Fibroblast of lung (primary cell): ENCODE measurements at regions not wholly inside any gene's neighbourhood (a gene's known extent, or its start where the extent isn't known, plus 50 kb on each side); places are given as distances from the start of the nearest gene placed in this dataset.

Source experiments
- DNase-seq, 2 donors: peaks; one replicate each; pipeline versions ENCODE4 v3.0.0 to v3.0.0-alpha.2; 2010; ENCODE audit warnings: low read depth in 2 of 2
- H2AFZ ChIP-seq: 2 replicates; pipeline ENCODE4 v1.5.1; 2012; ENCODE audit warnings: low read length, control low read depth, inconsistent platforms
- H3K27ac ChIP-seq: 2 replicates; pipeline ENCODE4 v1.5.1; 2011; ENCODE audit warnings: low read length, control low read depth; ENCODE audit not compliant: insufficient read depth
- H3K27me3 ChIP-seq: 2 replicates; pipeline ENCODE4 v1.5.1; 2011; ENCODE audit warnings: mild to moderate bottlenecking, low read length; ENCODE audit not compliant: control insufficient read depth, insufficient read depth
- H3K36me3 ChIP-seq: 2 replicates; pipeline ENCODE4 v1.5.1; 2011; ENCODE audit warnings: low read length; ENCODE audit not compliant: control insufficient read depth, insufficient read depth
- H3K4me1 ChIP-seq: 2 replicates; pipeline ENCODE4 v1.5.1; 2011; ENCODE audit warnings: low read length; ENCODE audit not compliant: control insufficient read depth, insufficient read depth; ENCODE audit errors: extremely low read depth
- H3K4me2 ChIP-seq: 2 replicates; pipeline ENCODE4 v1.5.1; 2011; ENCODE audit warnings: low read length, control low read depth; ENCODE audit not compliant: insufficient read depth; ENCODE audit errors: extremely low read depth
- H3K4me3 ChIP-seq, 4 experiments: fragments of 200-600 bp in 1 of 4; sonication (generic) in 1 of 4; replicated peaks in 1 of 4; 2 replicates each; pipeline ENCODE4 v1.5.1; 2011 to 2016; ENCODE audit warnings: low read length in 4 of 4, low read depth in 3 of 4, mild to moderate bottlenecking in 3 of 4, control low read depth in 2 of 4, inconsistent platforms in 1 of 4, mixed read lengths in 1 of 4; ENCODE audit not compliant: insufficient read depth in 1 of 4; ENCODE audit errors: control extremely low read depth in 1 of 4
- H3K79me2 ChIP-seq: 2 replicates; pipeline ENCODE4 v1.5.1; 2012; ENCODE audit warnings: mild to moderate bottlenecking, low read length, inconsistent platforms; ENCODE audit not compliant: control insufficient read depth, insufficient read depth
- H3K9ac ChIP-seq: 2 replicates; pipeline ENCODE4 v1.5.1; 2011; ENCODE audit warnings: mild to moderate bottlenecking, low read length, control low read depth; ENCODE audit not compliant: insufficient read depth
- H3K9me3 ChIP-seq: 2 replicates; pipeline ENCODE4 v1.5.1; 2012; ENCODE audit warnings: low read depth, low read length; ENCODE audit not compliant: control insufficient read depth, insufficient read depth
- H4K20me1 ChIP-seq: 2 replicates; pipeline ENCODE4 v1.5.1; 2011; ENCODE audit warnings: low read length; ENCODE audit not compliant: control insufficient read depth, insufficient read depth; ENCODE audit errors: extremely low read depth
- EZH2 ChIP-seq: IDR thresholded peaks from 2 replicates; pipeline ENCODE4 v1.5.1; 2012; ENCODE audit warnings: low read length, control low read depth, mild to moderate bottlenecking; ENCODE audit errors: missing control alignments
- TF ChIP-seq, protein P1 (sequence below), 2 donors: IDR thresholded peaks in 1 of 2; conservative IDR thresholded peaks in 1 of 2; 1 replicate in 1 of 2; 2 replicates in 1 of 2; pipeline ENCODE4 v1.5.1; 2011 to 2012; ENCODE audit warnings: low read length in 2 of 2, control low read depth in 1 of 2, inconsistent platforms in 1 of 2, low read depth in 1 of 2, mild to moderate bottlenecking in 1 of 2

DNA sequence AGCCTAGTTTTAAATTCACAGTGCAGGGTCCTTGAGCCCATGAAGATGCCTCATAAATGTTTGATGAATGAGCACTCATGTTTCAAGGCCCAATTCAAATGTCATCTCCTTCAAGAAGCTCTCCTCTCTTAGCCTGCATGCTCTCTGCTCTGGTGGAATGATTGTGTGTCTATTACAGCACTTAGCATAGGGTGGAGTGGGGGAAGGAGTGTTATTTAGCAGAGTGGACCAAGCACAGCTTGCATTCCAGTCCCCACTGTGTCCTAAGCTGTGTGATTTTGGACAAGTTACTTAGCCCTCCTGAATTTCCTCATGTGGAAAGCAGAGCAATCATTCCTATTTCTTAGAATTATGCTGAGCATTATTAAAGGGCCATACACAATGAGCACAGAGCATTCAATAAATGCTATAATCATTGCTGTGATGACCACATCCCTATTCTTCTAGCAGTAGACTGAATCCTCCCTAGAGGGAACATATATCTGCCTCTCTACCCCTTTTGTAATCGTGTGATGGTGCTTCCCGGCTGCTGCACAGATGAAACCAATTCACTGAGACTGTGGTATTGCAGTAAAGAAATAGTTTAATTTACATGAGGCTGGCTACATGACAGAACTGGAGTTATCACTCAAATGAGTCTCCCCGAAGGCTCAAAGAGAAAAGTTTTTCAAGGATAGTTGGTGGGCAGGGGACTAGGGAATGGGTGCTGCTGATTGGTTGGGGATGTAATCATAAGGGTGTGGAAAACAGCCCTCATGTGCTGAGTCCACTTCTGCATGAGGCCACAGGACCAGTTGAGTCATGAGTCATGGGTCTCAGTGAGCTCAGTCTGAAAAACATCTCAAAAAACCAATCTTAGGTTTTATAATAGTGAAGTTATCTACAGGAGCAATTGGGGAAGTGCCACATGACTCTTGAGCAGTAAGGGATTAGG, 173.4 kb upstream of the NDUFV2 start:
- peak in 1 of 2 donors; percentile 55 for DNase-seq
- Histone ChIP-seq H2AFZ (no peak overlapping the region), H3K4me3 (no peak overlapping the region), H3K27ac (no peak overlapping the region), H3K79me2 (no peaks in the 10 kb centered on the region), H4K20me1 (no peaks in the 10 kb centered on the region), H3K9ac (no peak overlapping the region), H3K36me3 (no peaks in the 10 kb centered on the region), H3K4me2 (no peak overlapping the region), H3K27me3 (no peaks in the 10 kb centered on the region), H3K9me3 (peaks cover 1% of the 10 kb centered on the region), H3K4me1 (no peaks in the 10 kb centered on the region)
- TF ChIP-seq EZH2: no peak
- TF ChIP-seq, protein P1, sequence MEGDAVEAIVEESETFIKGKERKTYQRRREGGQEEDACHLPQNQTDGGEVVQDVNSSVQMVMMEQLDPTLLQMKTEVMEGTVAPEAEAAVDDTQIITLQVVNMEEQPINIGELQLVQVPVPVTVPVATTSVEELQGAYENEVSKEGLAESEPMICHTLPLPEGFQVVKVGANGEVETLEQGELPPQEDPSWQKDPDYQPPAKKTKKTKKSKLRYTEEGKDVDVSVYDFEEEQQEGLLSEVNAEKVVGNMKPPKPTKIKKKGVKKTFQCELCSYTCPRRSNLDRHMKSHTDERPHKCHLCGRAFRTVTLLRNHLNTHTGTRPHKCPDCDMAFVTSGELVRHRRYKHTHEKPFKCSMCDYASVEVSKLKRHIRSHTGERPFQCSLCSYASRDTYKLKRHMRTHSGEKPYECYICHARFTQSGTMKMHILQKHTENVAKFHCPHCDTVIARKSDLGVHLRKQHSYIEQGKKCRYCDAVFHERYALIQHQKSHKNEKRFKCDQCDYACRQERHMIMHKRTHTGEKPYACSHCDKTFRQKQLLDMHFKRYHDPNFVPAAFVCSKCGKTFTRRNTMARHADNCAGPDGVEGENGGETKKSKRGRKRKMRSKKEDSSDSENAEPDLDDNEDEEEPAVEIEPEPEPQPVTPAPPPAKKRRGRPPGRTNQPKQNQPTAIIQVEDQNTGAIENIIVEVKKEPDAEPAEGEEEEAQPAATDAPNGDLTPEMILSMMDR (conservative IDR thresholded peaks at IDR 0.05 in 1 of 2, IDR thresholded peaks at IDR 0.05 in 1 of 2; ENCODE audit: low read depth in 1 of 2, low read length in 2 of 2): no peak

- Histone ChIP-seq H3K79me2 (no peaks in the 10 kb centered on the region), H3K9me3 (peaks cover 1% of the 10 kb centered on the region), H3K4me3 (no peak overlapping the region), H2AFZ (no peak overlapping the region), H3K4me2 (no peak overlapping the region), H3K4me1 (no peaks in the 10 kb centered on the region), H4K20me1 (no peaks in the 10 kb centered on the region), H3K27ac (no peak overlapping the region), H3K9ac (no peak overlapping the region), H3K36me3 (no peaks in the 10 kb centered on the region), H3K27me3 (no peaks in the 10 kb centered on the region)
- TF ChIP-seq, protein P1 (conservative IDR thresholded peaks at IDR 0.05 in 1 of 2, IDR thresholded peaks at IDR 0.05 in 1 of 2; ENCODE audit: low read depth in 1 of 2, low read length in 2 of 2): no peak
- no peak for TF ChIP-seq EZH2
- peak; percentile 19 to 31 for DNase-seq
These were observed 171.4 kb upstream of the NDUFV2 start for GRCh38 chr18:8930990-8931616.

GRCh38 chr18:8932866-8933265, 169.6 kb upstream of the NDUFV2 start:
- H3K79me2 ChIP-seq: no peaks in the 10 kb centered on the region
- no peaks in the 10 kb centered on the region for H3K27me3 ChIP-seq
- H4K20me1 ChIP-seq: no peaks in the 10 kb centered on the region
- no peak overlapping the region for H2AFZ ChIP-seq
- H3K27ac ChIP-seq: no peak overlapping the region
- H3K9ac ChIP-seq: no peak overlapping the region
- no peak overlapping the region for H3K4me2 ChIP-seq
- H3K9me3 ChIP-seq: no peaks in the 10 kb centered on the region
- TF ChIP-seq, protein P1 (conservative IDR thresholded peaks at IDR 0.05 in 1 of 2, IDR thresholded peaks at IDR 0.05 in 1 of 2; ENCODE audit: low read depth in 1 of 2, low read length in 2 of 2): no peak
- TF ChIP-seq EZH2: no peak
- DNase-seq: no peak
- peaks cover 2% of the 10 kb centered on the region for H3K4me1 ChIP-seq
- no peaks in the 10 kb centered on the region for H3K36me3 ChIP-seq
- H3K4me3 ChIP-seq: no peak overlapping the region
